LNCaP clone FGC (cell line): ENCODE measurements at regions not wholly inside any gene's neighbourhood (a gene's known extent, or its start where the extent isn't known, plus 50 kb on each side); places are given as distances from the start of the nearest gene placed in this dataset.

ENCODE experiments used
- DNase-seq: peaks from one replicate; pipeline ENCODE4 v3.0.0-alpha.2; 2011; ENCODE audit warnings: low read depth
- H3K4me3 ChIP-seq: 2 replicates; pipeline ENCODE4 v1.5.1; 2011; ENCODE audit warnings: mild to moderate bottlenecking, low read depth, low read length, control low read depth
- TF ChIP-seq, protein P1 (sequence below): IDR thresholded peaks from 2 replicates; pipeline ENCODE4 v1.5.1; 2012; ENCODE audit warnings: mild to moderate bottlenecking; ENCODE audit not compliant: control insufficient read depth, insufficient read depth; ENCODE audit errors: extremely low read depth

GRCh38 chr2:228799208-228799588, 471.9 kb downstream of the PID1 start:
- DNase-seq = no peak
- no peak overlapping the region for H3K4me3 ChIP-seq
- TF ChIP-seq, protein P1, sequence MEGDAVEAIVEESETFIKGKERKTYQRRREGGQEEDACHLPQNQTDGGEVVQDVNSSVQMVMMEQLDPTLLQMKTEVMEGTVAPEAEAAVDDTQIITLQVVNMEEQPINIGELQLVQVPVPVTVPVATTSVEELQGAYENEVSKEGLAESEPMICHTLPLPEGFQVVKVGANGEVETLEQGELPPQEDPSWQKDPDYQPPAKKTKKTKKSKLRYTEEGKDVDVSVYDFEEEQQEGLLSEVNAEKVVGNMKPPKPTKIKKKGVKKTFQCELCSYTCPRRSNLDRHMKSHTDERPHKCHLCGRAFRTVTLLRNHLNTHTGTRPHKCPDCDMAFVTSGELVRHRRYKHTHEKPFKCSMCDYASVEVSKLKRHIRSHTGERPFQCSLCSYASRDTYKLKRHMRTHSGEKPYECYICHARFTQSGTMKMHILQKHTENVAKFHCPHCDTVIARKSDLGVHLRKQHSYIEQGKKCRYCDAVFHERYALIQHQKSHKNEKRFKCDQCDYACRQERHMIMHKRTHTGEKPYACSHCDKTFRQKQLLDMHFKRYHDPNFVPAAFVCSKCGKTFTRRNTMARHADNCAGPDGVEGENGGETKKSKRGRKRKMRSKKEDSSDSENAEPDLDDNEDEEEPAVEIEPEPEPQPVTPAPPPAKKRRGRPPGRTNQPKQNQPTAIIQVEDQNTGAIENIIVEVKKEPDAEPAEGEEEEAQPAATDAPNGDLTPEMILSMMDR = no peak

DNA sequence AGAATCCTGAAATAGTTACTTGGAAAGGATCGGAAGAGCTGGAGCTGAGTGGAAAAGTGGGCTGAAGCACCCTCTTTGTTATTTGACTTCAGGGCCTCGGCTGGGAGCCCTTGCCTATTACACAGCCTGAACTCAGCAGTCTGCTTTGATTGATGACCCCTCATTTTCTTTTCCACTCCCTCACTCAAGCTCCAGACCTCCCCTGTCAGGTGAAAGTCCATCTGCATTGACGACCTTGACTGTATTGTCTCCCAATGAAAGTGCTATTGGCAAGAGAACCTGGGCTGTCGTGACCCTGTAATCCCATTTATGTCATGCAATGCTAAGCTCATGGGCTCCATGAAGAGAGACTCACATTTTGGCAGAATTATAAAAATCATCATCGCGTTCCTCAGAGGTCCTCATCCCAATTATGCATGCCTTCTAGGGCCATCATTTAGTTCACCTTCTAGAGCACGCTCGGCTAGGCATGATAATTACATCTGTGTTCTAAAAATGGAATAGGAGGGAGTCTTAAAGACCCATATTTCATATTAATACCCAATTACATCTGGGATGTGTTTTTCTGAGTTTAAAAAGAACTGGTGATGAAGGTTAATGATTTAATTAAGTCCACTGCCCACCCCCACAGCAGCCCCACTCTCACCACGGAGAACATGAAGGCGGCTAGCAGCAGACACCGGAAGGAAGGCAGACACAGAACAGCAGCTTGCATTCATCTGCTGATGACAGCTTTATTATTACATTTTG, 472.5 kb downstream of the PID1 start:
- no peak for DNase-seq
- H3K4me3 ChIP-seq = no peak overlapping the region
- TF ChIP-seq, protein P1 = no peak

GRCh38 chr2:228796386-228796785, 474.7 kb downstream of the PID1 start:
- TF ChIP-seq, protein P1 = no peak
- no peak overlapping the region for H3K4me3 ChIP-seq
- no peak for DNase-seq

DNA sequence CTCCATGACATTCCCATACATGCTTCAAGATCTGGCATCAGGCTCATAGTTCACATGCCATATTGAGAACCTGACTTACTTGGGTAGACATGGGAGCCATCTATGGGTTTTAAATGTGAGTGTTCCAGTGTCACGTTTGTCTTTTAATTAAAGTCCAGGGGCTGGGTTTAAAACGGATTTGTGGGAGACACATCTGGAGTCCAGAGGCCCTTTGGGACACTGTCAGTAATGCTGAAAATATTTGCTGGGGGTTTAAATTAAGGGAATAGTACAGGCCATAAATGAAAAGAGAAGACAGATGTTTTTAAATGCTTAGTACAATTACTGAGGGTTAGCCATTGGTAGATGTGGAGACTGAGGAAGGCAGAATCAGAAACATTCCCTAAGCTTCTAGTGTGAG, 478.0 kb downstream of the PID1 start:
- no peak for DNase-seq
- TF ChIP-seq, protein P1 = no peak
- H3K4me3 ChIP-seq = no peak overlapping the region

DNA sequence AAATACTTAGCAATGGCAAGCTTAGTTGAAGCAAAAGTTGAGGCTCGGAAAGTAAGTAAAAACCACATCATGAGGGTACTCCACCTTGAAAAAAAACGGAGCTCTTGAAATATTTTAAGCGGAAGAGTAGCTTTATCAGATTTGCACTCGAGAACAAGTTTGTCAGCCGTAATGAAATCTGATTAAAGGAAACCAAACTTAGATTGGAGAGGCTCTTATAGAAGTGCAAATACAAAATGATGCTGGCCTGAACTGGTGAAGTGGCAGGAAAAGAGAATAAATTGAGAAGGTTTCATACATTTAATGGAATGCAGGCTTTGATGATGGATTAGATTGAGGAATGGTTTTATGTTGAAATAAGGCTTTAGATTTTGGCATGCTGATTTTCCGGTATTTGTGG, 484.2 kb downstream of the PID1 start:
- DNase-seq = no peak

GRCh38 chr2:228782281-228782680, 488.8 kb downstream of the PID1 start:
- DNase-seq = no peak
- H3K4me3 ChIP-seq = no peak overlapping the region
- TF ChIP-seq, protein P1 = no peak

More for the DNA sequence above, 484.2 kb downstream of the PID1 start:
- H3K4me3 ChIP-seq = no peak overlapping the region
- TF ChIP-seq, protein P1 = no peak

DNA sequence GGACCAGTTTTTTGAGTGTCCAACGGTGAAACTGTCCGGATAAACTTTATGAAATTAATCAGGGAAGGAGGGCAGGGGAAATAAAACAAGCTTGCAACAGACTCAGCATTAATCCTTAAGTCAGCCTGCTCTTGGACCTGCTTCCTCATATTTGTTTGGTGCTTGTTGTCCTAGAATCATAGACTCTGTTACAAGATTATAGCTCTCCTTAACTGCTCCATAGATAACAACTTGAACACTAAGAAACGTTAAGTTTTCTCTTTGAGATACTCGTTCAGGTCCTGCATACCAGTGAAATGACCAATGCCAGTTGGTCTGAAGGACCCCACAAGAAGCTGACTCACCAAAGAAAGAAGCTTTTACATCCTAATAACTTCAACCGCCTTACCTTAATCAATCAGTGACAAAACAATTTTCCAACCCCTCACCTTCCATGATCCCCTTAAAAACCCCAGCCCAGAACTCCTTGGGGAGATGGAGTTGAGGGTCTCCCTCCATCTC, 493.2 kb downstream of the PID1 start:
- DNase-seq = no peak
- TF ChIP-seq, protein P1 = no peak
- no peak overlapping the region for H3K4me3 ChIP-seq
